HG03064 (cell line): ENCODE measurements at regions not wholly inside any gene's neighbourhood (a gene's known extent, or its start where the extent isn't known, plus 50 kb on each side); places are given as distances from the start of the nearest gene placed in this dataset.
"Not testable (repeated sequence)": the region's sequence is repeated elsewhere in the genome, so short reads cannot be mapped to it uniquely, and the experiment has no call there.

Experiments
- ATAC-seq: cut with Tn5 transposase; IDR thresholded peaks from one replicate; pipeline ENCODE4 v1.9.1; 2021; ENCODE audit warnings: low read depth; ENCODE audit not compliant: unreplicated experiment

DNA sequence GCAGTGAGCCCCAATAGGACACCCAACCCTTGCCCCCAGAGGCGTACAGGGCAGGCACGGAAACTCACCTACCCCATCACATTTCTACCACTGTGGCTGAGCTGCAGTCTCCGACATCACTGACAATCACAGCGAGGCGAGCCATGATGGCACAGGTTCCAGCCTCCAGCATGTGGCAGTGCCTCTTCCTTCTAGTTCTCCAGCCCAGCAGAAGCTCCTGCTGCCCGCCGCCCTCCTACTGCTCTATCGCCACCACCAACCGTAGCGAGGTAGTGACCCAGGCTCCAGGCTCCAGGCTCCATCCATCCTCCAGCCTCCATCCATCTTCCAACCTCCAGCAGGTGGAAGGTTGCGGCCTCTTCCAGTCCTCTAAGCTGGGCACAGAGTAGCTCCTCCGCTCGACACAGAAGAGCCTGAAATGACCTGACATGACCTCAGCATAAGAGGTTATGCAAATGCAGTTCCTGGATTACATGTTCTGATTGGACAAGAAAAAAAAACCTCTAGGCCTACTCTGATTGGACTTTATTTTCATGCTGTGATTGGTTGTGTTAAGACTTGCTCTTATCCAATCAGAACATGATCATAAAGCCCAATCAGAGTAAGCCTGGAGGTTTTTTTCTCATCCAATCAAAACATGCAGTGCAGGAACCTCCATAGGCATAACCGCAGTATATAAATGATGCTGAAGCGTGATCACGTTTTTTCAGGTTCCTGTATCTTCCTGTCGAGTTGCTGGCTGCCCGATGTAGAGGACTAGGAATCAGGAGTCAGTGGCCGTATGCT is 438.9 kb upstream of the ZNF337 start:
- no peak for ATAC-seq

DNA sequence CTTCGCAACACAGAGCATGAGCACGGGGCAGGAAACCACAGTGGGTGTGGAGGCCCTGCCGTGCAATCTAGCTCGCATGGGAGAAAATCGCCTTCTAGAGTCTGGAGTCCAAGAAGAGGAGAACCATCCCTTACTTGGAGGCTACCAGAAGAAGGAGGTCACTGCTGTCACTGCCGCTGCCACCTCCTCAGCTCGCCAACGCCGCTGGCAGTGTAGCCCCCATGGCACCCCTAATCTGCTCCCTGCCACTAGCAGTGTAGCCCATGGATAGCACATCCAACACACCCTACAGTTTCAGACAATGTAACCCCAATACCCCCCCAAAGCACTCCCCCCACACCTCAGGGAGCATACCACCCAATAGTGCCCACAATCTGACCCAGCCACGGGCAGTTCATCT is 438.0 kb upstream of the ZNF337 start:
- no peak for ATAC-seq

DNA sequence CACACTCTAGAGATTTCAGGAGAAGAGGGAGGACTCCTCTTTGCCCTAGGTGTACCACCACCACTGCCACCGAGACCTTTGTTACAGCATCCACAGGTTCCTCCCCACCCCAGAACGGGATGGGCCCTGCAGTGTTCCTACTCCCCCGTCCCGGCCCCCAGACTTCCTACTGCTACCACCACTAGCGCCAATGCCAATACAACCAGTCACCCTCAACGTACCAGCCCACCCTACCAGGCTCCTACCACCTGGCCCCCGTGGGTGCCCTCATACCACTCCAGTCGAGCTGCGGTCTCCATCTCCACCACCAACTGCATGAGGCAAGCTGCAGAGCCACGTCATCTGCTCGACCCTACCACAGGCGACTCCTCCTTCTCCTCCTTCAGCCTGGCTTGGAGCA is 437.1 kb upstream of the ZNF337 start:
- not testable (repeated sequence) for ATAC-seq

DNA sequence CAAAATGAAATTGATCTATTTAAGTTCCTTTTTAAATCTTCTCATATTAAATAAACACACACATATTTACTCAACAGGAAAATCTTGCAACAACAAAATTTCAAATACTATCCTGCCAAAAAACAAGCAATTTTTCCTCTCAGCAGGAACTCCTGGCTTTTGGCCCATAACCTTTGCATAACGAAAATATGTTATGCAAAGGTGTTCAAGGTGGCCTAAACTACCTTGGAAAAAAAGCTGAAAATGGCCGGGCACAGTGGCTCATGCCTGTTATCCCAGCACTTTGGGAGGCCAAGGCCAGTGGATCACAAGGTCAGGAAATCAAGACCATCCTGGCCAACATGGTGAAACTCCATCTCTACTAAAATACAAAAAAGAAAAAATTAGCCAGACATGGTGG is 424.3 kb upstream of the ZNF337 start:
- ATAC-seq, result not testable (repeated sequence)

DNA sequence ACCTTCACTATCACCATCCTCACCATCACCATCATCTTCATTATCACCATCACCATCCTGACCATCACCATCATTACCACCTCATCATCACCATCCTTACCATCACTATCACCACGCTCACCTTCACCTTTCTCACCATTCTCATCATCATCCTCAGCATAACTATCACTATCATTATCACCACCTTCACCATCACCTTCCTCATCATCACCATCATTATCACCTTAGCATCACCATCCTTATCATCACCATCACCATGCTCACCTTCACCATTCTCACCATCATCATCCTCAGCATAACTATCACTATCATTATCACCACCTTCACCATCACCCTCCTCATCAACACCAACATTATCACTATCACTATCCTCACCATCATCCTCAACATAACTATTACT is 397.8 kb upstream of the ZNF337 start:
- ATAC-seq, result not testable (repeated sequence)

DNA sequence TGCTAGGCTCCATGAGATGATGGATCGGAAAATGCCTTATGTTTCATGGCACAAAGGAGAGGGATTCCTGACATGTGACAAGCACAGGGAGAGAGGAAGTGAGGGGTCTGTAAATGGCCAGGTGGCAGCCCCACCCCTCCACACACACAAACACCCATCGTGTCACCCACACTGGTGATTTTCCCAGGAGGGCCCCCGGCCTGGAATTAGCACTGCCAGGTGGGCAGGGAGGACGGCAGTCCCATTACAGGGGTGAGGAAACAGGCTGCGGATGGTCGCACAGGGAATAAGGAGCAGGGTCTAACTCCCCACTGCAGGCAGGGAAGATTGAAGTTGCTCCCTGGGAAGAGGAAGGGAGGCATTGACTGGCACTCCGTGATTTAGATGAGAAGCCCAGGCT is 395.3 kb upstream of the ZNF337 start:
- ATAC-seq, result not testable (repeated sequence)

DNA sequence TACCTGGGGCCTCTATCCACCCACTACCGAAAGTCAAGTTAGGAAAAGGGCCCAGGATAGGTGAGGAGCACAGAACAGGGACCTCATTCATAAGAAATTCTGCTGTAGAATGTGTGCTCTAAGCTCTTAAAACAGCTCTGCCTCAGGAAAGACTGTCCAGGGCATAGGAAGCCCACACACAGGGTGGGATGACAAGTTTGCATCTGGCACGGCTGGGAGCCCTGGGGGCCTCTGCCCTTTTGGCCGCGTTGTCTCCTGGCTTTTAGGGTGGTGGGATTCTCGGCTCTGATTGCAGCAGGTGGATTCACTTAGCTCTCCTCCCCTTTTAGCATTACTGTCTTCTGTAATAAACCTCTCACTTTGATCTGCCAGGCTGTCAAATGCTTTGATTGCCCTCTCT is 389.5 kb upstream of the ZNF337 start:
- not testable (repeated sequence) for ATAC-seq

DNA sequence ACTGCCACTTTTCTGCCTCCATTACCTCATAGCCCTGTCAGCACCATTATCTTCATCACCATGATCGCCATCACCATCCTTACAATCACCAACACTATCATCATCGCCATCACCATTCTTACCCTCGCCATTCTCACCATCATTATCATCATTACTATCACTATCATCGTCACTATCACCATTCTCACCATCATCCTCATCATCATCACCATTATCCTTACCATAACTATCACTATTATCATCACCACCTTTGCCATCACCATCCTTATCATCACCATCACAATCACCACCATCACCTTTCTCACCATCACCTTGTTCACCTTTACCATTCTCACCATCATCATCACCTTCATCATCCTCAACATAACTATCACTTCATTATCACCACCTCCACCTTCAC is 377.3 kb upstream of the ZNF337 start:
- not testable (repeated sequence) for ATAC-seq

DNA sequence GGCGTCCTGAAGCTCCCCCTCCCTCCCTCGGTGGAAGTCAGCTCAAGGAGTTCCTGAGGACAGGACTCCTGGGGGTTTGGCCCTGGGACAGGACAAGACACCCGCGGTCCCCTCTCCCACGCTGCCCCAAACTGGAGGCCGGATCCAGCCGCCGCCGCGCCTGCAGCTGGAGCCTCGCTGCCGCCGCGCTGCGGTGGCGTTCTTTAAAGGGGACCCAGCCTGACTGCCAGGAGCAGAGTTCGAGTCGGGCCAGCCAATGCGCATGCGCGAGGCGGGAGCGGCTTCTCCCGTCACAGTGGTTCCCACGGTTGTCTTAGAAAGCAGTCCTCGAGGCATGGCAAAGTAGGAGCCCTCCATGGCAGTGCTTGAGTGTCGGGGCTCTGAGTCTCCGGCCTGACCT is 362.7 kb upstream of the ZNF337 start:
- ATAC-seq, result not testable (repeated sequence)

DNA sequence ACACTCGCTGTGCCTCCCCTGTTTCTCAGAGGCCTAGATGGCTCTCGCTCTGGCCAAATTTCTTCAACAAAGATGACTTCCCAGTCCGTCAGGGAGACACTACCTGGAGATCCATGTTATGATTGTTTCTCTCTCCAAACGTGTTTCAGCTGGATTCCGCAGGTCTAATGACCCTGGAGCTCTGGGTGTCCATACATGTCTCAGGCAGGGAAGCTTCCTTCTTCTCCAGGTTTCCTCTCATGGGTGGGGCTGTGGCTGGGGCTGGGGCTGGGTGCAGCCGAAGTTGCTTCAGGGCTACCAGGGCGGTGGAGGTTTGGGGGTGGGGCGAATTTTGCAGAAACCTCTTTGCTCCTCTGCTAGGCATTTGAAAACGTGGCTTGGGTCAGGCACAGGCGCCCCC is 361.8 kb upstream of the ZNF337 start:
- ATAC-seq, result not testable (repeated sequence)

DNA sequence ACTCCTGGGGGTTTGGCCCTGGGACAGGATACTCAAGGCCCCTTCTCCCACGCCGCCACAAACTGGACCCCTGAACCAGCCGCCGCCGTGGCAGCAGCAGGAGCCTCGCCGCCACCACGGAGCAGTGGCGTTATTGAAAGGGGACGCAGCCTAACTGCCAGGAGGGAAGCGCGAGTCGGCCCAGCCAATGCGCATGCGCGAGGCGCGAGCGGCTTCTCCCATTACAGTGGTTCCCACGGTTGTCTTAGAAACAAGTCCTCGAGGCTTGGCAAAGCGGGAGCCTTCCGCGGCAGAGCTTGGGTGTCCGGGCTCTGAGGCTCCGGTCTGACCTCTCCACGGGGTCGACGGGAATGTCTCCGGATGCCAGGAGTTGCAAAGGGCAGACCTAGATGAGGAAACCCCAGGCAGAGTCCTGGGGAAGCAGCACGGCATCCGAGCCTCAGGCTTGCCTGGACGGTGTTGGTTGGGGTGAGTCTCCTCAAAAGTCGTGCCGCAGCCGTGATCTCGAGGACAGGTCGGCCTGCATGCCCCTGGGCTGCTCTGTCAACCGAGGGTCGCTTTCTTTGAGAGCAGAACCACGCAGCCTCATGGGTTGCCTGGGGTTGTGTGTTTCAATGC is 360.6 kb upstream of the ZNF337 start:
- not testable (repeated sequence) for ATAC-seq

DNA sequence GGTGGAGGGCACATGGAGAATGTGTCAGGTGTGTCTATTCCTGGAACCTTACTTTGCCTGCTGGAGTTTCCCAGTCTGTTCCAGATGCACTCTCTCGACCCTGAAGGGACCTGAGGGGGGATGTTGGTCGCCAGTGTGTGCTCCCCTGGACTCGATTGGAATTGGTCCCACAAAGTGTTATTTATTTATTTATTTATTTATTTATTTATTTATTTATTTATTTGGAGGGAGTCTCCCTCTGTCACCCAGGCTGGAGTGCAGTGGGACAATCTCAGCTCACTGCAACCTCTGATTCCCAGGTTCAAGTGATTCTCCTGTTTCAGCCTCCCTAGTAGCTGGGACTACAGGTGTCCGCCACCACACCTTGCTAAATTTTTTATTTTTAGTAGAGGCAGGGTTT is 329.1 kb upstream of the ZNF337 start:
- ATAC-seq, result not testable (repeated sequence)

DNA sequence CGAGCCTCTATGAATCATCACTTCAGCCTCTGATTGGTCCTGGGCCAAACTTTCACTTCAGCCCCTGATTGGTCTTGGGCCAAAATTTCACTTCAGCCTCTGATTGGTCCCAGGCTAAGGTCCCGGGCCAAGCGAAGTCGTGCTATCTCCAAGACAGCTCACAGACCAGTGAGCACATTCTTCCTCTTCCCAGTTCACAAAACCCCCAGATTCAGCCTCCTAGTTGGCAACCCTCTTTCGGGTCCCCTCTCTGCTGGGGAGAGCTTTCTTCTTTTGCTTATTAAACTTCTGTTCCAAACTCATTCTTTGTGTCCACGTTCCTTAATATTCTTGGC is 314.3 kb upstream of the ZNF337 start:
- ATAC-seq, result not testable (repeated sequence)

DNA sequence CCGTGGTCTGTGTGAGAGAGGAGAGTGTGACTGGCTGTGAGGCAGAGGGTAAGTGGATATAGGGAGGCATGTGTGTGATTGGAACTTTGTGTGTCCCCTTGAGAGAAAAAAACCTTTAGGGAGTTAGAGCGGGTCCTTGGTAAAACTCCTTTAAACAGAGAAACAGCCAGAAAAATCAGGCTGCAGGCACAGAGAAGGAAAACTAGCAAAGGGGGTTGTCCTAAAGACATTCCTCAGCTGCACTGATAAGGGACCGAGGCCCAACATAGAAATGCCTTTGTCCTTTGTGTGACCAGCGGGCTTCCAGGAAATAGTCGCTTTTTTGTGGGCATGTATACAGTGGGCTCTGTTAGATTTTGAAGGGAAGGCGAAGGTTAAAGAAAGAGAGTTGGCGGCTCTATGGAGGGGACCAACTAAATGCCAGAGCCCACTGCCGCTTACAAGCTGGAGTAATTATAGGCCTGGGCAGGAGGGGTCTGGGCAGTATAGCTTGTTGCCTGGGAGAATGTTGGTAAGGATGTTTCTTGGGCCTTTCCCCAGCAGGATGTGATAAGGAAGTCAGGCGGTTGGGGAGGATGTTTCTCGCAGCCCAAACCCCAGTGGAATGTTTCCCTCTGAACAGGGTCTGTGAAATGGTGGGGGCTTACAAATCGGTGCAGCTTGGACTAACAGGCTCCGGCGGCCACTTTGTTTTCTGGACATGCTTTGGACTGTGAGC is 313.7 kb upstream of the ZNF337 start:
- not testable (repeated sequence) for ATAC-seq

DNA sequence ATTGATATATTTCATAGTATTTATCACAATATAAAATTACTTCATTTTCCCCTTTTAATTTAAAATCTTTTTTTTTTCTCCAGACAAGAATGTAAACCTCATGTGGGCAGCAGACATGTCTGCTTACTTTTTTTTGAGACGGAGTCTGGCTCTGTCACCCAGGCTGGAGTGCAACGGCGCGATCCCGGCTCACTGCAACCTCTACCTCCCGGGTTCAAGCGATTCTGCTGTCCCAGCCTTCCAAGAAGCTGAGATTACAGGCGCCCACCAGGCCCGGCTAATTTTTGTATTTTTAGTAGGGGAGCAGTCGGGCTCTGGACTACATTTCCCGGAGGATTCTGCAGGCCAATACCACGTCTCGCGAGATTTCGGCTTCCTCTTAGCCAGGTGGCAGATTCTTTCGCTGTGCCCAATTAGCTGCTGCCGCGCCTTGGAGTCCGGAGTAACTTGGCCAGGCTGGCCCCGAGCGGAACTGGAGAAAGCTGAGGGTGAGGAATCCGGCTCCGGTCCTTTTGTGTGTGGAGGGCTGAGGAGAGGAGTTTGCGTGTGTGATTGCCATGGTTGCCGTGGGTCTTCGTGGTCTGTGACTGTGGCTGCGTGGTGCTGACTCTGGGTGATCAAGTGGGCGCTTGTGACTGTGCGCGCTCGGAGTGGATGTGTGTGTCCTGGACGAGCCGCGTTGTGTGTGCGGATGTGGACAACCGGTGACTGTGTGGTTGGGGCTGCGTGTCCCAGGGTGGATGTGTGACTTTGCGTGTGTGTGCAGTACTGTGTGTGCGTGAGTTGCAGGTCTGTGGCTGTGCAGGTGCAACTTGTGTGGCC is 313.0 kb upstream of the ZNF337 start:
- ATAC-seq, result not testable (repeated sequence)

DNA sequence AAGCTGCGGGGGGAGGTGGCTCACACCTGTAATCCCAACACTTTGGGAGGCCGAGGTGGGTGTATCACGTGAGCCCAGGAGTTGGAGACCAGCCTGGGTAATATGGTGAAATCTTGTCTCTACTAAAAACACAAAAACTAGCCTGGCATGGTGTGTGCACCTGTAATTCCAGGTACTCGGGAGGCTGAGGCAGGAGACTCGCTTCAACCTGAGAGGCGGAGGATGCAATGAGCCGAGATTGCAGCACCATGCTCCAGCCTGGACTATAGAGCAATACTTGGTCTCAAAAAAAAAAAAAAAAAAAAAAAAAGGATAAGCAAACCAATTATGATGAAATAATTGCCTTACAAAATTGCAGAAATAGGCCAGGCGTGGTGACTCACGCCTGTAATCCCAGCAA is 311.4 kb upstream of the ZNF337 start:
- not testable (repeated sequence) for ATAC-seq

DNA sequence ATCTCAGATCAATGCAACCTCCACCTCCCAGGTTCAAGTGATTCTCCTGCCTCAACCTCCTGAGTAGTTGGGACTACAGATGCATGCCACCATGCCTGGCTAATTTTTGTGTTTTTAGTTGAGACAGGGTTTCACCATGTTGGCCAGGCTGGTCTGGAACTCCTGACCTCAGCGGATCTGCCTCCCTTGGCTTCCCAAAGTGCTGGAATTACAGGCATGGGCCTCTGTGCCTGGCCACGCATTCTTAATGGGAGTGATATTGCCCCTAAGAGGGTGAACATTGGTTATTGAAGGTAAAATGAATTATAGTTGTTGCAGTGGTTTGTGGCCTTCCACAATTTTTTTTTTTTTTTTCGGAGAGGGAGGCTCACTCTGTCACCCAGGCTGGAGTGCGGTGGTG is 309.5 kb upstream of the ZNF337 start:
- ATAC-seq, result not testable (repeated sequence)

DNA sequence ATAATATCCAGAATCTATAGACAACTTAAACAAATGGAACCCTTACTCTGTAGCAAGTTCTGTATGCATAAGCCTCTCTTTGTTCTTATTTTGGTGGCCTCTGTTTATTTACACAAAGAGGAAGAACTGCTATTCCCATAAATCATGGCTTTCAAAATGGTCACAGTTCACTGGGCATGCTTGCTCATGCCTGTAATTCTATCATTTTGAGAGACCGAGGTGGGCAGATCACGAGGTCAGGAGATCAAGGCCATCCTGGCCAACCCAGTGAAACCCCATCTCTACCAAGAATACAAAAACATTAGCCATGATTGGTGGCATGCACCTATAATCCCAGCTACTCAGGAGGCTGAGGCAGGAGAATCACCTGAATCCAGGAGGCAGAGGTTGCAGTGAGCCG is 307.3 kb upstream of the ZNF337 start:
- not testable (repeated sequence) for ATAC-seq

DNA sequence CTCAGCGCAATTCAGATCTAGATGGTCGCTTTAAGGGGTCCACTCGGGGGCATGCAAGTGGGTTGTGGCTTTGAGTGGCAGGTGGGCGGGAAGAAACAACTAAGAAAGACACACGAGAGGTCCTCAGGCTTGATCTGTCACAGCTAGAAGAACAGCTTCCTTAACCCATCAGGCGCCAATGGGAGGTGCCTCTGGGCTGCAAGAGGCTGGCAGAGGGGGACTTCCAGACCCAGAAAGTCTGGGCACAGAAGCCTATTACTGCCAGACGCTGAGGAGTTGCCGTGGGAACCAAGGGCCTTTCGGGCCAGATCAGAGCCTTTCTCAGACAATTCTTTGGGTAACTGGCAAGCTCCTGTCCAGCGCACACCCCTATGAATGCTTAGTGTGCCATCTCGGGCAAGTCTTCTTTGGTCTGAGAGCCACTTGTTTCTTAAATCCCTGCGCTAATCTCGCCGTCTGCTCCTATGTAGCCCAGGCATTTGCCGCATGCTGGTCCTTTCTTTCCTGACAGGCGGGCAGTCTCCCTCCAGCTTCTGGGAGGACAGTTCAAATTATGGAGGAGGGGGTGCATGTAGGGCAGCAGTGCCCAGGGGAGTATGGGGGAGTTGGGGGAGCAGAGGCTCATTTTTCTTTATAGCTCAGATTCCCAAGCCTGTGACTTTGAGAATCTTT is 300.9 kb upstream of the ZNF337 start:
- not testable (repeated sequence) for ATAC-seq

DNA sequence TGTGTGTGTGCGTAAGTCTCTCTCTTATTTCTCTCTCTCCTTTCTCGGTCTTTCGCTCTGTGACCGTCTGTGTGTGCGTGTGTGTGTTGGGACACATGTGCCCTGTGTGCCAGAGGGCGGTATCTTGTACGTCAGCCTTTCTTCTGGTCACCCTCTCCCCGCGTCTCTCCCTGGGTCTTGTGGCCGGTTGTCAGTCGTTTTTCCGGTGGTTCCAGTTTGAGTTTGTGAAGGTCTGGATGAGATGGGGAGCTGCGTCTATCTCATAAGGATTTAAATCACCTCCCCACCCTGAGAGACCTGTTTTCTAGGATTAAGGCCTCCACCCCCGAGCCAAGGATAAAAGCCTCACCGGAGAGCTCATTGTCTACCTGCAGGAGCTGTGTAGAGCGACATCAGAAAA is 295.5 kb upstream of the ZNF337 start:
- ATAC-seq, result no peak
